ENCODE measurements at regions not wholly inside any gene's neighbourhood (a gene's known extent, or its start where the extent isn't known, plus 50 kb on each side); places are given as distances from the start of the nearest gene placed in this dataset.

- TF ChIP-seq POLR2AphosphoS5 (IDR thresholded peaks at IDR 0.05; ENCODE audit: low read depth) (no peak), ZNF331 (CRISPR knock-in tag; IDR thresholded peaks at IDR 0.05; ENCODE audit: low read depth) (no peak), CREB1 (CRISPR knock-in tag; IDR thresholded peaks at IDR 0.05; ENCODE audit: low read depth) (no peak), EZH2phosphoT487 (IDR thresholded peaks at IDR 0.05; ENCODE audit: unreplicated experiment) (no peak), ZNF114 (CRISPR knock-in tag; IDR thresholded peaks at IDR 0.05) (no peak), EZH2 (IDR thresholded peaks at IDR 0.05; ENCODE audit: low read depth, unreplicated experiment) (no peak), CTCF (conservative IDR thresholded peaks at IDR 0.05; ENCODE audit: low read depth in 2 of 2) (no peak)
These were observed 72.4 kb downstream of the MRM1 start (continued) for GRCh38 chr17:36673637-36674277.

GRCh38 chr17:36674278-36674650 is 72.9 kb downstream of the MRM1 start:
- Histone ChIP-seq H3K4me2 (no peak overlapping the region), H4K20me1 (replicated peaks; ENCODE audit: insufficient read depth) (no peaks in the 10 kb centered on the region), H3K27ac (ENCODE audit: low read depth) (no peak overlapping the region), H3K36me3 (ENCODE audit: insufficient read depth) (no peaks in the 10 kb centered on the region), H3K79me2 (replicated peaks; ENCODE audit: insufficient read depth) (no peaks in the 10 kb centered on the region), H3K27me3 (ENCODE audit: insufficient read depth) (no peaks in the 10 kb centered on the region), H2AFZ (no peak overlapping the region), H3K4me1 (ENCODE audit: insufficient read depth) (no peaks in the 10 kb centered on the region), H3F3A (replicated peaks; ENCODE audit: low read depth) (no peaks in the 10 kb centered on the region), H3K4me3 (no peak overlapping the region), H3K9me2 (ENCODE audit: insufficient read depth) (no peaks in the 10 kb centered on the region)
- Mint-ChIP-seq H3K4me1 (peaks cover 8% of the 10 kb centered on the region), H3K27me3 (ENCODE audit: insufficient read depth, low read depth, poor library complexity) (peaks cover 1% of the 10 kb centered on the region), H3K27ac (no peak overlapping the region), H3K9me3 (no peaks in the 10 kb centered on the region), H3K36me3 (ENCODE audit: low read depth) (no peaks in the 10 kb centered on the region), H3K4me3 (no peak overlapping the region)
- no peak for DNase-seq (ENCODE audit: low spot score)
- ATAC-seq, result no peak
- TF ChIP-seq CREB1 (CRISPR knock-in tag; IDR thresholded peaks at IDR 0.05; ENCODE audit: low read depth) (no peak), EZH2phosphoT487 (IDR thresholded peaks at IDR 0.05; ENCODE audit: unreplicated experiment) (no peak), JUNB (IDR thresholded peaks at IDR 0.05; ENCODE audit: unreplicated experiment) (no peak), NANOG (IDR thresholded peaks at IDR 0.05; ENCODE audit: borderline replicate concordance) (no peak), ZNF114 (CRISPR knock-in tag; IDR thresholded peaks at IDR 0.05) (no peak), ZNF331 (CRISPR knock-in tag; IDR thresholded peaks at IDR 0.05; ENCODE audit: low read depth) (no peak), ZNF462 (CRISPR knock-in tag; IDR thresholded peaks at IDR 0.05) (no peak), STAT1 (IDR thresholded peaks at IDR 0.05; ENCODE audit: unreplicated experiment) (no peak), POLR2AphosphoS5 (IDR thresholded peaks at IDR 0.05; ENCODE audit: low read depth) (no peak), REST (IDR thresholded peaks at IDR 0.05; ENCODE audit: unreplicated experiment) (no peak), EZH2 (IDR thresholded peaks at IDR 0.05; ENCODE audit: low read depth, unreplicated experiment) (no peak)

Data from GM23338 (cell line).